ENCODE measurements at regions not wholly inside any gene's neighbourhood (a gene's known extent, or its start where the extent isn't known, plus 50 kb on each side); places are given as distances from the start of the nearest gene placed in this dataset.

DNA sequence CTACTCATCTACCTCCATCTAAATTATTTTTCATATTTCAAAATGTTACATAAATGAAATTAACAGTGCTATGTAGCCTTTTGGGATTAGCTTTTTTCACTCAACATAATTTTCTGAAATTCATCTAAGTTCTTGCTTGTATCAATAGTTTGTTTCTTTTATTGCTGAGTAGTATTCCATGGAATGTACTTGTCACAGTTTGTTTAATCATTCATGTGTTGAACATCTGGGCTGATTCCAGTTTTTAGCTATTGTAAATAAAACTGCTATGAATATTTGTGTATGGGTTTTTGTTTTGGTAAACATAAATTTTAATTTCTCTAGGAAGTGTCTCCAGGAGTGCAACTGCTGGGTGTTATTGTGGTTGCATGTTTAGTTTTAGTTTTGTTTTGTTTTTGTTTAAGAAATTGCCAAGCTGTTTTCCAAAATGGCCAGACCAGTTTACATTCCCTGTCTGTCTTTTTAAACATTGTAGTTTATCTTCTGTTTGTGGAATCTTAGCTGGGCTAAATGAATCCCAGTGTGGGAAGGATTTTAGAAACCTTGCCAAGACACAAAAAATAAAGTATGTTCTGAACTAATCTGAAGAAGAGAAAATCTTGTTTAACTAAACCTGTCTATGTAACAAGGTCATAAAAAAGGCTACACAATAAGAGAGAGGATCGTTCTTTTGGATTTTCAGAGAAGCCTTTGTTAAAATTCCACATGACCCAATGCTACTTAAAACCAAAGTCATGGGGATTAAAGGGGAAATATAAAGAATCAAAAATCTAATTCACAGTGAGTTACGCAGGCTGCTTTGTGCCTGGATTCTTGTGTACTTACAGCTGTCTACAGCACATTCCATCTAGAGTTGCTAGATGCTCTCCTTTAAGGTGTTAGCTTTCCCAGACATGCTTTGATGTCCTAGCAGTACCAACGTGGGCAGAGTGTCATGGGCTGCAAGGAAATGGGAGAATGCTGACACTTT lies 129.2 kb upstream of the SUCLG2 start:
- no peaks in the 10 kb centered on the region for H3K27me3 ChIP-seq
- no peak for DNase-seq (ENCODE audit: low spot score)

DNA sequence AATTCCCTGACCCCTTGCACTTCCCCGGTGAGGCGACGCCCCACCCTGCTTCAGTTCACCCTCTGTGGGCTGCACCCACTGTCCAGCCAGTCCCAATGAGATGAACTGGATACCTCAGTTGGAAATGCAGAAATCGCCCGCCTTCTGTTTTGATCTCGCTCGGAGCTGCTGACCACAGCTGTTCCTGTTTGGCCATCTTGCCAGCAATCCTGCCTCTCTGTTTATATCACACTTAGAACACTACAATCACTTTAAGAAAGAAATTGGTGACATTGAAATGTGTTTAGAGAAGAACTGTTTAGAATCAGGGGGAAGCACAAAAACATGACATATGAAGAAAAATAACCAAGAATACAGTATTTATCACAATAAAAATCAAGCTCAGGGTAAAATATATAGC lies 127.5 kb upstream of the SUCLG2 start:
- H3K9me3 ChIP-seq, result peaks cover 0 to under 1% of the 10 kb centered on the region in 2 donors
- TF ChIP-seq, protein P1, sequence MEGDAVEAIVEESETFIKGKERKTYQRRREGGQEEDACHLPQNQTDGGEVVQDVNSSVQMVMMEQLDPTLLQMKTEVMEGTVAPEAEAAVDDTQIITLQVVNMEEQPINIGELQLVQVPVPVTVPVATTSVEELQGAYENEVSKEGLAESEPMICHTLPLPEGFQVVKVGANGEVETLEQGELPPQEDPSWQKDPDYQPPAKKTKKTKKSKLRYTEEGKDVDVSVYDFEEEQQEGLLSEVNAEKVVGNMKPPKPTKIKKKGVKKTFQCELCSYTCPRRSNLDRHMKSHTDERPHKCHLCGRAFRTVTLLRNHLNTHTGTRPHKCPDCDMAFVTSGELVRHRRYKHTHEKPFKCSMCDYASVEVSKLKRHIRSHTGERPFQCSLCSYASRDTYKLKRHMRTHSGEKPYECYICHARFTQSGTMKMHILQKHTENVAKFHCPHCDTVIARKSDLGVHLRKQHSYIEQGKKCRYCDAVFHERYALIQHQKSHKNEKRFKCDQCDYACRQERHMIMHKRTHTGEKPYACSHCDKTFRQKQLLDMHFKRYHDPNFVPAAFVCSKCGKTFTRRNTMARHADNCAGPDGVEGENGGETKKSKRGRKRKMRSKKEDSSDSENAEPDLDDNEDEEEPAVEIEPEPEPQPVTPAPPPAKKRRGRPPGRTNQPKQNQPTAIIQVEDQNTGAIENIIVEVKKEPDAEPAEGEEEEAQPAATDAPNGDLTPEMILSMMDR (IDR thresholded peaks at IDR 0.05), result no peak
- no peak overlapping the region for H3K27ac ChIP-seq
- no peak for DNase-seq (ENCODE audit: low spot score)
- H3K4me3 ChIP-seq, result no peak overlapping the region
- H3K36me3 ChIP-seq, result no peaks in the 10 kb centered on the region
- no peaks in the 10 kb centered on the region for H3K27me3 ChIP-seq
- H3K4me1 ChIP-seq, result no peaks in the 10 kb centered on the region

More for the DNA sequence above, 129.2 kb upstream of the SUCLG2 start:
- Histone ChIP-seq H3K4me3 (no peak overlapping the region), H3K4me1 (no peaks in the 10 kb centered on the region), H3K9me3 (no peaks in the 10 kb centered on the region), H3K27ac (no peak overlapping the region), H3K36me3 (no peaks in the 10 kb centered on the region)
- TF ChIP-seq, protein P1 (IDR thresholded peaks at IDR 0.05), result no peak

DNA sequence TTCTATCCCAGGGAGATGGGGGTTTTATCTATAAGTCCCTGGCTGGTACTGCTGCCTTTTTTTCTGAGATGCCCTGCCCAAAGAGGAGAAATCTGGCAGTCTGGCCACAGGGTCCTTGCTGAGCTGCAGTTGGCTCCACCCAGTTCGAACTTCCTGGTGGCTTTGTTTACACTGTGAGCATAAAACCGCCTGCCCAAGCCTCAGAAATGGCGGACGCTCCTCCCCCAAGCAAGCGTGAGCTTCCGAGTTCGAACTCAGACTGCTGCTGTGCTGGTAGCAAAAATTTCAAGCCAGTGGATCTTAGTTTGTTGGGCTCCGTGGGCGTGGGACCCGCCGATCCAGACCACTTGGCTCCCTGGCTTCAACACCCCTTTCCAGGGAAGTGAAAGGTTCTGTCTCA lies 126.8 kb upstream of the SUCLG2 start:
- Histone ChIP-seq H3K4me1 (no peaks in the 10 kb centered on the region), H3K9me3 (peaks cover 0 to 7% of the 10 kb centered on the region in 2 donors), H3K27ac (no peak overlapping the region), H3K27me3 (no peaks in the 10 kb centered on the region), H3K4me3 (no peak overlapping the region), H3K36me3 (no peaks in the 10 kb centered on the region)
- no peak for DNase-seq (ENCODE audit: low spot score)
- TF ChIP-seq, protein P1 (IDR thresholded peaks at IDR 0.05), result no peak

DNA sequence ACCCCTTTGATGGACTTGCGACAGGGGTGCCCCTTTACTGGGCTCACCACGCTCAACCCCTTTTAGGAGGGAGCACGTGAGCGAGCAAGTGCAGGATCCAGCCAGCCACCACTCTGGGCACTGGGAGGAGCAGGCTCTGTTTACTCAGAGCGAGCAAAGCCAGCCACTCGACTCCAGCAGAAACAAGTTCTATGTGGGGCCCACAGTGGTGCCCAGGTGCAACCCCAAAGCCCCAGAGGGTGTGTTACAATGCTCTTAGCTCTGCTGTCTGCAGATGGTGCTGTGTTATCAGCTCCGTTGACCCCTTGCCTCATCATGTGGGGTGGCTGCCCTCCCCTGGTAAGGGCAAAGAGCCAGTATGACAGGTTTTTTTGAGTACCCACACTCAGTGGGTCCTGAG lies 120.3 kb upstream of the SUCLG2 start:
- Histone ChIP-seq H3K27ac (no peak overlapping the region), H3K4me1 (no peaks in the 10 kb centered on the region), H3K36me3 (no peaks in the 10 kb centered on the region), H3K4me3 (no peak overlapping the region), H3K9me3 (peaks cover 0 to 12% of the 10 kb centered on the region in 2 donors), H3K27me3 (no peaks in the 10 kb centered on the region)
- TF ChIP-seq, protein P1 (IDR thresholded peaks at IDR 0.05), result no peak
- DNase-seq (ENCODE audit: low spot score), result no peak

DNA sequence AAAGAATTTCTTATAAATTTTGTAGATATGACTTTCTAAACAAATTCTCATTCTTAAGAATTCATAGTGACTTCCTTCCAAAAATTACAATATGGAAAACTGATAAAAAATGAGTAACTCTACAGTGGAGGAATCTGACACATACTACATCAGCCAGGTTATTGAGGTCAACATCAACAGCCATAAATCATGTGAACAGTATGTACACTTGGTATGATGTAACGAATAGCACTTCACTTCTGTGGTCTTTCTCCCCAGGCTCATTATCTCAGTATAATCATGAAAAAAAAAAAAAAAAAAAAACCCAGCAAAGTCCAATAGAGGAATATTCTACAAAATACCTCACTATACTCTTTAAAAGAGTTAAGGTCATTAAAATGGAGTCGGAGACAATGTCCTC lies 111.2 kb upstream of the SUCLG2 start:
- Histone ChIP-seq H3K9me3 (peaks cover 0 to 15% of the 10 kb centered on the region in 2 donors), H3K4me3 (no peak overlapping the region), H3K36me3 (no peaks in the 10 kb centered on the region), H3K27ac (no peak overlapping the region), H3K4me1 (no peaks in the 10 kb centered on the region), H3K27me3 (no peaks in the 10 kb centered on the region)
- TF ChIP-seq, protein P1 (IDR thresholded peaks at IDR 0.05), result no peak
- no peak for DNase-seq (ENCODE audit: low spot score)

All from right atrium auricular region (tissue), 2 donors.